GM10266 (cell line): ENCODE measurements at regions not wholly inside any gene's neighbourhood (a gene's known extent, or its start where the extent isn't known, plus 50 kb on each side); places are given as distances from the start of the nearest gene placed in this dataset.
A peak's percentile ranks its signal among the peaks of the same experiment; 100 is the strongest.

Experiments
- DNase-seq: peaks from one replicate; pipeline ENCODE4 v3.0.0; 2012; ENCODE audit errors: extremely low spot score
- TF ChIP-seq, protein P1 (sequence below): IDR thresholded peaks from 2 replicates; pipeline ENCODE4 v1.5.1; 2012; ENCODE audit warnings: mild to moderate bottlenecking, low read depth; ENCODE audit not compliant: control insufficient read depth, insufficient read depth; ENCODE audit errors: missing control alignments

DNA sequence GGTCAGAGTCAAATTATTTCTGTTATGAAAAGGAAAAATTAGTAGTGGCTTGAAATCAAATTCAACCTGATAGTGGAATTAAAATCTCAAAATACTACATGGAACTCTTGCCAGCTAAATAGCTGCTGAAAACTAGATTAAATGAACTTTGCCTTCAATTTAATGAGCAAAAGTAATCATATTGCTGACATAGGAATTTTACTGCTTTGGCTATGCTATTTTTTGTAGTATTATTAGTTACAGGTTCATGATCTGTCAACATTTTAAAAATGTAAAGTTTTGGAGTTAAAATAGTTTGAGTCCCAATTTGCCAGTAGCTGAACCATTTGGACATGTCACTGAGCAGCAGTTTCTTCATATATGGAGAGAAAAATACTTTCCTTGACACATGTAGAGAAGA lies 81.4 kb downstream of the RERGL start:
- DNase-seq: no peak
- TF ChIP-seq, protein P1, sequence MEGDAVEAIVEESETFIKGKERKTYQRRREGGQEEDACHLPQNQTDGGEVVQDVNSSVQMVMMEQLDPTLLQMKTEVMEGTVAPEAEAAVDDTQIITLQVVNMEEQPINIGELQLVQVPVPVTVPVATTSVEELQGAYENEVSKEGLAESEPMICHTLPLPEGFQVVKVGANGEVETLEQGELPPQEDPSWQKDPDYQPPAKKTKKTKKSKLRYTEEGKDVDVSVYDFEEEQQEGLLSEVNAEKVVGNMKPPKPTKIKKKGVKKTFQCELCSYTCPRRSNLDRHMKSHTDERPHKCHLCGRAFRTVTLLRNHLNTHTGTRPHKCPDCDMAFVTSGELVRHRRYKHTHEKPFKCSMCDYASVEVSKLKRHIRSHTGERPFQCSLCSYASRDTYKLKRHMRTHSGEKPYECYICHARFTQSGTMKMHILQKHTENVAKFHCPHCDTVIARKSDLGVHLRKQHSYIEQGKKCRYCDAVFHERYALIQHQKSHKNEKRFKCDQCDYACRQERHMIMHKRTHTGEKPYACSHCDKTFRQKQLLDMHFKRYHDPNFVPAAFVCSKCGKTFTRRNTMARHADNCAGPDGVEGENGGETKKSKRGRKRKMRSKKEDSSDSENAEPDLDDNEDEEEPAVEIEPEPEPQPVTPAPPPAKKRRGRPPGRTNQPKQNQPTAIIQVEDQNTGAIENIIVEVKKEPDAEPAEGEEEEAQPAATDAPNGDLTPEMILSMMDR: no peak

GRCh38 chr12:17999174-17999801 lies 90.7 kb downstream of the RERGL start:
- DNase-seq: no peak
- TF ChIP-seq, protein P1: no peak

GRCh38 chr12:17992002-17992656 lies 97.9 kb downstream of the RERGL start:
- TF ChIP-seq, protein P1: peak; percentile 70
- peak; percentile 17 for DNase-seq

GRCh38 chr12:17982556-17982955 lies 107.4 kb downstream of the RERGL start:
- no peak for DNase-seq
- TF ChIP-seq, protein P1: no peak

DNA sequence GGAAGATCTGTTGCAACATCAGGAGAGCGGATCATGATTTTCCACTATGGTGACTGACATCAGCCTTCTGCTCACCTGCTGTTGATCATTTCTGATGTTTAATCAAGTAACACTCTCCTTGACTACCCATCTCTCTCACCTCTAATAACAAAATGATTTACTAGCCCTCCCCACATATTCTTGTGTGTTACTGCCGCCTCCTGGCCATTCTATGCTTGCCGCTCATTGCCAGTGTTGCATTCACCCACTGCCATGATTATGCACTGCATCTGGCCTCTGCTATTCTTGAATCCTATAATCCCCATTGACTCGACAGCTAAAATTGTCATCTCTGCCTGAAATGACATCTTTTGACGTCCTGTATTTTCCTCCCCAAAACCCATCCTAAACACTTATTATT lies 113.8 kb downstream of the RERGL start:
- TF ChIP-seq, protein P1: no peak
- no peak for DNase-seq

- no peak for DNase-seq
- TF ChIP-seq, protein P1: no peak
Measured at GRCh38 chr12:17975763-17976162, 114.2 kb downstream of the RERGL start.

DNA sequence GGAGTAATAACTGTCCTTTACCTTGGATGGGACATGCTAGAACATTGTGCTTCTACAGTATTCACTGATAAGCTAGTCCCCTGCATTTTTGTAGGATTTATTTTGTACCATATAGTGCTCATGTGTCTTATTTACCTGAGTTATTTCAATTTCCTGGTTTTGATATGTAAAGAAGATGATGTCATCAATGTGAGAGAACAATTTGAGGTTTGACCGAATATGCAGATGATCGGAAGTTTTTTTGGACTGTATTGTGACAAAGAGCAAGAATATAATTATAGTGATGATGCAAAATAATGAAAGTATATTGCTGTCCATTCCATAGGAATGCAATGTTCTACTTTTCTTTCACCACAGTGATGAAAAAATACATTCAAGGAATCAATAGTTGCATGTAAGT lies 114.8 kb downstream of the RERGL start:
- DNase-seq: no peak
- TF ChIP-seq, protein P1: no peak
